Nephron progenitor cell (in vitro differentiated cells): ENCODE measurements at regions not wholly inside any gene's neighbourhood (a gene's known extent, or its start where the extent isn't known, plus 50 kb on each side); places are given as distances from the start of the nearest gene placed in this dataset.

ENCODE experiments used
- DNase-seq: peaks from one replicate; pipeline ENCODE4 v3.0.0; 2021
- H3K27ac Mint-ChIP-seq: 2 replicates; pipeline ENCODE4 v1.8.0; 2021; ENCODE audit warnings: mild to moderate bottlenecking, moderate library complexity, mixed read lengths
- H3K27me3 Mint-ChIP-seq: 2 replicates; pipeline ENCODE4 v1.8.0; 2021; ENCODE audit warnings: mild to moderate bottlenecking, low read depth, mixed read lengths; ENCODE audit not compliant: poor library complexity
- H3K36me3 Mint-ChIP-seq: 2 replicates; pipeline ENCODE4 v1.8.0; 2021; ENCODE audit warnings: low read depth, mixed read lengths
- H3K4me1 Mint-ChIP-seq: 2 replicates; pipeline ENCODE4 v1.8.0; 2021; ENCODE audit warnings: mixed read lengths
- H3K4me3 Mint-ChIP-seq: 2 replicates; pipeline ENCODE4 v1.8.0; 2021; ENCODE audit warnings: mild to moderate bottlenecking, moderate library complexity, mixed read lengths
- H3K9me3 Mint-ChIP-seq: 2 replicates; pipeline ENCODE4 v1.8.0; 2021; ENCODE audit warnings: mild to moderate bottlenecking, moderate library complexity, mixed read lengths
- CTCF ChIP-seq: fragments of 200-600 bp; sonication (generic); IDR thresholded peaks from 2 replicates; pipeline ENCODE4 v1.5.0; 2021; ENCODE audit warnings: antibody characterized with exemption

DNA sequence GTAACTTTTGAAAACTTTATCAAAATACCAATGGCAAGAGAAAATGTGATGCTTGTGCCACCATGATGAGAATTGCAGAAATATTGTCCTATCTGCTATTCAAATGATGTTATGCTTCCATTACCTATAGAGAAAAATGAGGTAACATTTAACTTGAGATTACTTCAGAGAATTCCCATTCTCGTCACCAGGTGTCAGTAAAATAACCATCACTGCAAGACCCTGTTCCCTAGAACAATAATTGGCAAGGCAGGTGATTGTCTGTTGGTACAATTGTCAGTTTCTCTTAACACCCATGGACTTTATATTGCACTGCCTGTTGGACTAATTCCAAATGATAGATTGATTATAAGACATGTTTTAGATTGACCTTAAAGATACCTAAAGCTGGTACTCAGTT lies 179.9 kb downstream of the GABRG1 start:
- H3K9me3 Mint-ChIP-seq = no peaks in the 10 kb centered on the region
- no peak for DNase-seq
- no peak overlapping the region for H3K27ac Mint-ChIP-seq
- H3K36me3 Mint-ChIP-seq = no peaks in the 10 kb centered on the region
- H3K27me3 Mint-ChIP-seq = peaks cover 4% of the 10 kb centered on the region
- no peaks in the 10 kb centered on the region for H3K4me1 Mint-ChIP-seq
- TF ChIP-seq CTCF = no peak
- no peak overlapping the region for H3K4me3 Mint-ChIP-seq

GRCh38 chr4:45939056-45939455 lies 184.8 kb downstream of the GABRG1 start:
- Mint-ChIP-seq H3K27me3 (no peaks in the 10 kb centered on the region), H3K4me3 (no peak overlapping the region), H3K9me3 (no peaks in the 10 kb centered on the region), H3K27ac (no peak overlapping the region), H3K4me1 (no peaks in the 10 kb centered on the region), H3K36me3 (no peaks in the 10 kb centered on the region)
- no peak for TF ChIP-seq CTCF
- DNase-seq = no peak

- Mint-ChIP-seq H3K27me3 (peaks cover 6% of the 10 kb centered on the region), H3K36me3 (no peaks in the 10 kb centered on the region), H3K4me3 (no peak overlapping the region), H3K9me3 (no peaks in the 10 kb centered on the region), H3K27ac (no peak overlapping the region), H3K4me1 (no peaks in the 10 kb centered on the region)
- DNase-seq = no peak
- TF ChIP-seq CTCF = no peak
These were observed 192.7 kb downstream of the GABRG1 start for GRCh38 chr4:45931154-45931553.

DNA sequence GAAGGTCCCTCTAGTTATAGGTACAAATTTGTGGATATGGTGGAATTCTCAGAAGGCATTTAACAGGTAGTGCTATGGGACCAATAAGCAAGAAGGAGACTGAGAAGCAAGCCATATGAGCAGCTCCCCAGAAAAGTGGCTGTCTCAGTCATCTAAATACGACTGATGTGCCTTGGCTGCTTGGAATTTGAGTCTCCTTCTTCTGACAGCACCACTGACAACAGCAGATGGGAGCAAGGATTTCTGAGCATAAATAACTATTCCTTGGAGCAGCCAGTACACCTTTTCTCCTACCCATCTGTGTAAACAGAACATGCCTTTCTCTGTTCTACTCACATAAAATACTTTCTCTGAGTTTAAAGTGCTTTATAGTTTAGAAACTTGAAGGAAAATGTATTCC lies 196.2 kb downstream of the GABRG1 start:
- no peak for DNase-seq
- Mint-ChIP-seq H3K4me3 (no peak overlapping the region), H3K4me1 (no peaks in the 10 kb centered on the region), H3K36me3 (no peaks in the 10 kb centered on the region), H3K9me3 (no peaks in the 10 kb centered on the region), H3K27ac (no peak overlapping the region), H3K27me3 (peaks cover 3% of the 10 kb centered on the region)
- no peak for TF ChIP-seq CTCF

DNA sequence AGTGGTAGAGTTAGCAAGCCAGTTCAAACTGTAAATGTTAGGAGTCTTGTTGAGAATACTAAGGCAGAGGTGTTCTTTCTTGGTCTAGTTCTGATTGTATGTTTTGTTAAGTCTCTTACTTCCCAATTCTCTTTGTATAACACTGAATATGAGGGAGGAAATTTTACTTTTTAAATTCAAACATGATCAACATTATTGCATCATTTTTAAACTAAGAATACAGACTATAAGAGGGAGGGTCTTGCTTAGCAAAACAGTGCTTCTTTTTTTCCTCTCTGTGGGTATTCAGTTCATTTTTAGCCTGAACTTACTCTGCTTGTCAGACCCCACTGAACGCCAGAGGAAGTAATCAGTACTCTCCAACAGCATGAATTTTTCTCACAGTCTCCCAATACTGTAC lies 198.0 kb downstream of the GABRG1 start:
- DNase-seq = no peak
- no peaks in the 10 kb centered on the region for H3K9me3 Mint-ChIP-seq
- no peak for TF ChIP-seq CTCF
- H3K36me3 Mint-ChIP-seq = no peaks in the 10 kb centered on the region
- H3K4me3 Mint-ChIP-seq = no peak overlapping the region
- H3K4me1 Mint-ChIP-seq = no peaks in the 10 kb centered on the region
- no peak overlapping the region for H3K27ac Mint-ChIP-seq
- peaks cover 3% of the 10 kb centered on the region for H3K27me3 Mint-ChIP-seq

GRCh38 chr4:45920861-45921260 lies 203.0 kb downstream of the GABRG1 start:
- no peaks in the 10 kb centered on the region for H3K4me1 Mint-ChIP-seq
- H3K9me3 Mint-ChIP-seq = no peaks in the 10 kb centered on the region
- TF ChIP-seq CTCF = no peak
- H3K27ac Mint-ChIP-seq = no peak overlapping the region
- no peaks in the 10 kb centered on the region for H3K36me3 Mint-ChIP-seq
- H3K4me3 Mint-ChIP-seq = no peak overlapping the region
- DNase-seq = no peak
- H3K27me3 Mint-ChIP-seq = no peaks in the 10 kb centered on the region
